Hepatocyte (in vitro differentiated cells): ENCODE measurements at regions not wholly inside any gene's neighbourhood (a gene's known extent, or its start where the extent isn't known, plus 50 kb on each side); places are given as distances from the start of the nearest gene placed in this dataset.
A peak's percentile ranks its signal among the peaks of the same experiment; 100 is the strongest.

Experiments
- DNase-seq: peaks from one replicate; pipeline ENCODE4 v3.0.0-alpha.2; 2016; ENCODE audit warnings: low spot score
- H2AFZ ChIP-seq: fragments of 200-600 bp; sonication (generic); 2 replicates; pipeline ENCODE4 v1.6.0; 2016; ENCODE audit warnings: antibody characterized with exemption, mild to moderate bottlenecking
- H3K27ac ChIP-seq: fragments of 200-600 bp; sonication (generic); 2 replicates; pipeline ENCODE4 v1.5.1; 2016; ENCODE audit warnings: mild to moderate bottlenecking
- H3K27me3 ChIP-seq: fragments of 200-600 bp; sonication (generic); 2 replicates; pipeline ENCODE4 v1.6.1; 2016
- H3K36me3 ChIP-seq: fragments of 200-600 bp; sonication (generic); replicated peaks from 2 replicates; pipeline ENCODE4 v1.5.1; 2016; ENCODE audit warnings: low read depth; ENCODE audit not compliant: insufficient read depth
- H3K4me1 ChIP-seq: fragments of 200-600 bp; sonication (generic); 2 replicates; pipeline ENCODE4 v1.5.1; 2016; ENCODE audit warnings: mild to moderate bottlenecking, moderate library complexity; ENCODE audit not compliant: insufficient read depth
- H3K4me2 ChIP-seq: fragments of 200-600 bp; sonication (generic); 2 replicates; pipeline ENCODE4 v1.6.0; 2016
- H3K4me3 ChIP-seq: fragments of 200-600 bp; sonication (generic); 2 replicates; pipeline ENCODE4 v1.5.1; 2016; ENCODE audit warnings: mild to moderate bottlenecking
- H3K79me2 ChIP-seq: fragments of 200-600 bp; sonication (generic); 2 replicates; pipeline ENCODE4 v1.6.0; 2017; ENCODE audit warnings: mild to moderate bottlenecking
- H3K9me2 ChIP-seq: fragments of 200-600 bp; sonication (generic); replicated peaks from 2 replicates; pipeline ENCODE4 v1.6.0; 2017; ENCODE audit warnings: mild to moderate bottlenecking; ENCODE audit not compliant: insufficient read depth
- H3K9me3 ChIP-seq: fragments of 200-600 bp; sonication (generic); 2 replicates; pipeline ENCODE4 v1.5.1; 2016; ENCODE audit warnings: low read depth, mild to moderate bottlenecking
- H4K20me1 ChIP-seq: fragments of 200-600 bp; sonication (generic); 2 replicates; pipeline ENCODE4 v1.6.0; 2016; ENCODE audit warnings: mild to moderate bottlenecking; ENCODE audit not compliant: insufficient read depth, poor library complexity, severe bottlenecking
- CTCF ChIP-seq: fragments of 200-600 bp; sonication (generic); IDR thresholded peaks from 2 replicates; pipeline ENCODE4 v1.5.1; 2016; ENCODE audit warnings: antibody characterized with exemption, mild to moderate bottlenecking; ENCODE audit not compliant: poor library complexity
- EZH2 ChIP-seq: fragments of 200-600 bp; sonication (generic); IDR thresholded peaks from 2 replicates; pipeline ENCODE4 v1.6.1; 2016; ENCODE audit warnings: antibody characterized with exemption, mild to moderate bottlenecking, borderline replicate concordance
- EZH2phosphoT487 ChIP-seq: fragments of 200-600 bp; sonication (generic); IDR thresholded peaks from one replicate; pipeline ENCODE4 v1.6.1; 2018; ENCODE audit warnings: antibody characterized with exemption, mild to moderate bottlenecking, low read depth, moderate library complexity; ENCODE audit not compliant: unreplicated experiment, severe bottlenecking
- WGBS: methylation state at CpG from one replicate; pipeline ENCODE4 v1.1.6; 2016; ENCODE audit warnings: low lambda C conversion rate; ENCODE audit errors: missing lambda C conversion rate; 5-methylcytosine and 5-hydroxymethylcytosine counted together

GRCh38 chr13:79779761-79780160 is 298.8 kb downstream of the NDFIP2 start:
- DNase-seq, result peak; percentile 41
- peaks cover 42% of the 10 kb centered on the region for H3K4me1 ChIP-seq
- no peak overlapping the region for H3K4me3 ChIP-seq
- TF ChIP-seq CTCF (no peak), EZH2 (no peak), EZH2phosphoT487 (no peak)
- H3K9me2 ChIP-seq, result no peaks in the 10 kb centered on the region
- H2AFZ ChIP-seq, result no peak overlapping the region
- H3K4me2 ChIP-seq, result peak overlapping the region; percentile 22
- no peaks in the 10 kb centered on the region for H3K27me3 ChIP-seq
- peak overlapping the region; percentile 20 for H3K27ac ChIP-seq
- H3K9me3 ChIP-seq, result no peaks in the 10 kb centered on the region
- H3K36me3 ChIP-seq, result no peaks in the 10 kb centered on the region
- H4K20me1 ChIP-seq, result no peaks in the 10 kb centered on the region
- H3K79me2 ChIP-seq, result no peaks in the 10 kb centered on the region
- 18% methylated on average over 1 of the region's 1 CpG for WGBS

DNA sequence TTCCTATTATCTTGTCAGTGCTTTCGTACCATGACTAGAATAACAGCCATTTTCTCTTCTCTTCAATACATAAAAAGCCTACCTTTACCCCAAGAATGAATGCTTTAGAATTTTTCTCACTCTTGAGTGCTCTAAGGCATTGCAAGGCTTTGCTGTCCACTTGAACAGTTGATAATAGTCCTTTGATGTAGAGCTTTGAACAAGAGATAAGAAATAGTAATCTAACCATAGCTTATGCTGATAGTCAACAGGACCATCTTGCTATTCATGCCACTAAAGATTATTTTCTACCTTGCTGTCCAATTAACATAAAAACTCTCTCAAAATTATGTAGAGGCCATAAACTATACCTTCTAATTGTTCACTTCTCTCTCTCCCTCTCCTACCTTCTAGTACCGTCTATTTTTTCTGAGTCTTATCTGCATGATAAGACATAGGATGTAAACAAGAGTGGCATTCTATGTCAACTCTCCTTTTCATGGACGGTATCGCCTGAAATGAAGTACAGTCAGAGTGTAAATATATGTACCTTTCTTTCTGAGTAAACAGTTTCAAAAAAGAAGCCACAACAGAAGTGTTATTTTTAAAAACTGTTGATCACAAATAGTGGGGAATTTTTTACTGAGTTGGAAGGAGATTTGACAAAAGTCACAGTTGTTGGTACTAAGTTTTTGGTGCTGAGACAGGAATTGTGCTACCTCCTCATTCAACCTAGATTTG is 297.9 kb downstream of the NDFIP2 start:
- H3K4me2 ChIP-seq, result peak overlapping the region; percentile 17

GRCh38 chr13:79777504-79777903 is 296.5 kb downstream of the NDFIP2 start:
- Histone ChIP-seq H3K4me1 (peaks cover 34% of the 10 kb centered on the region), H3K36me3 (no peaks in the 10 kb centered on the region), H4K20me1 (no peaks in the 10 kb centered on the region), H3K9me2 (no peaks in the 10 kb centered on the region), H3K4me2 (no peak overlapping the region), H3K27ac (no peak overlapping the region), H2AFZ (no peak overlapping the region), H3K79me2 (no peaks in the 10 kb centered on the region), H3K27me3 (no peaks in the 10 kb centered on the region), H3K4me3 (no peak overlapping the region), H3K9me3 (no peaks in the 10 kb centered on the region)
- DNase-seq, result no peak
- 83% methylated on average over 2 of the region's 2 CpGs for WGBS
- TF ChIP-seq EZH2, result no peak
- TF ChIP-seq EZH2phosphoT487, result no peak
- TF ChIP-seq CTCF, result no peak

More for the DNA sequence above, 297.9 kb downstream of the NDFIP2 start:
- Histone ChIP-seq H3K27me3 (no peaks in the 10 kb centered on the region), H3K36me3 (no peaks in the 10 kb centered on the region), H3K4me1 (peaks cover 42% of the 10 kb centered on the region), H3K79me2 (no peaks in the 10 kb centered on the region), H4K20me1 (no peaks in the 10 kb centered on the region), H3K9me2 (no peaks in the 10 kb centered on the region), H3K27ac (peak overlapping the region; percentile 20), H2AFZ (no peak overlapping the region), H3K9me3 (no peaks in the 10 kb centered on the region), H3K4me3 (no peak overlapping the region)
- TF ChIP-seq EZH2 (no peak), CTCF (no peak), EZH2phosphoT487 (no peak)
- DNase-seq, result no peak
- WGBS, result 38% methylated on average over 4 of the region's 4 CpGs
